ENCODE measurements at regions not wholly inside any gene's neighbourhood (a gene's known extent, or its start where the extent isn't known, plus 50 kb on each side); places are given as distances from the start of the nearest gene placed in this dataset.

DNA sequence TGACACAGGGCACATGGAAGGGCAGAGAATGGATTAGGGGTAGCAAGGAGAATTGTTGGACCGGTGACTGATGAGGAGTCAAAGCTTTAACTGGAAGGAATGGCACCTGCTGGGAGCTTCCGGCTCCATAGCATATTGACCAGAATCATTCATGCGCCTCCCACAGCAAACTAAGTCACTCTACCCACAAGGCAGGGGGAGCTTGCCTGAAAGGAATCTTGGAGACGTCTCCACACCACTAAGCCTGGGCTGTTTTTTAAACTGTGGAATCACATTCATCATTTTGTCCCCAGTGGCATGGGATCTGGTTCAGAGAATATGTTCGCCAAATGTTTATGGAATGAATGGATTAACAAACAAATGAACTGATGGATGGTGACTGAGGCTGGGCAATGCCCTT, 57.0 kb upstream of the ITGA11 start:
- TF ChIP-seq, protein P1, sequence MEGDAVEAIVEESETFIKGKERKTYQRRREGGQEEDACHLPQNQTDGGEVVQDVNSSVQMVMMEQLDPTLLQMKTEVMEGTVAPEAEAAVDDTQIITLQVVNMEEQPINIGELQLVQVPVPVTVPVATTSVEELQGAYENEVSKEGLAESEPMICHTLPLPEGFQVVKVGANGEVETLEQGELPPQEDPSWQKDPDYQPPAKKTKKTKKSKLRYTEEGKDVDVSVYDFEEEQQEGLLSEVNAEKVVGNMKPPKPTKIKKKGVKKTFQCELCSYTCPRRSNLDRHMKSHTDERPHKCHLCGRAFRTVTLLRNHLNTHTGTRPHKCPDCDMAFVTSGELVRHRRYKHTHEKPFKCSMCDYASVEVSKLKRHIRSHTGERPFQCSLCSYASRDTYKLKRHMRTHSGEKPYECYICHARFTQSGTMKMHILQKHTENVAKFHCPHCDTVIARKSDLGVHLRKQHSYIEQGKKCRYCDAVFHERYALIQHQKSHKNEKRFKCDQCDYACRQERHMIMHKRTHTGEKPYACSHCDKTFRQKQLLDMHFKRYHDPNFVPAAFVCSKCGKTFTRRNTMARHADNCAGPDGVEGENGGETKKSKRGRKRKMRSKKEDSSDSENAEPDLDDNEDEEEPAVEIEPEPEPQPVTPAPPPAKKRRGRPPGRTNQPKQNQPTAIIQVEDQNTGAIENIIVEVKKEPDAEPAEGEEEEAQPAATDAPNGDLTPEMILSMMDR (IDR thresholded peaks at IDR 0.05) = no peak
- no peak for TF ChIP-seq POLR2A (IDR thresholded peaks at IDR 0.05)
